H1 (cell line): ENCODE measurements at regions not wholly inside any gene's neighbourhood (a gene's known extent, or its start where the extent isn't known, plus 50 kb on each side); places are given as distances from the start of the nearest gene placed in this dataset.

Experiments used
- CBX8 ChIP-seq: fragments of 300-800, 300-1000 bp; sonication (generic); IDR thresholded peaks from 2 replicates; pipeline ENCODE4 v1.7.1; 2016; ENCODE audit warnings: low read depth, low read length, borderline replicate concordance
- RFX5 ChIP-seq: IDR thresholded peaks from 2 replicates; pipeline ENCODE4 v1.6.1; 2011; ENCODE audit warnings: low read depth, low read length, improper control_type of control experiment, borderline replicate concordance

DNA sequence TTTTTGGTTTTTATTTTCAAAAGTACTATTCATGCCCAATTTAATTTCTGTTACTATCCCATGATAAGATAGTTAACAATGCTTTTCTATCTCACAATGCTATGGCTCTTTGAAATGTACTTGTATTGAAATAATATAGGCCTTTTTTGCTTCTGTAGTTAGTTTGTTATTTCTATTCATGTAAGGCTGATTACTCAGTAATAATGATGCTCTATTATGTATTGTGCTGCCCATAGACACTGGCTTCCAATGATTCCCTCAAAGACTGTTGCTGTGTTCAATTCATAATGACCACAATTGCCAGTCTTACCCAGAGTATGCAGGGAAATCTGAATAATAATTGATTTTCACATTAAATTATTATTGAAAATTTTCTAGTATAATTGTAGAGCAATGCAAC lies 155.5 kb upstream of the POT1 start (continued):
- TF ChIP-seq RFX5 (no peak), CBX8 (no peak)
